Limb (tissue), 2 donors: ENCODE measurements at regions not wholly inside any gene's neighbourhood (a gene's known extent, or its start where the extent isn't known, plus 50 kb on each side); places are given as distances from the start of the nearest gene placed in this dataset.

Source experiments
- DNase-seq, 2 donors: peaks; one replicate each; pipeline ENCODE4 v3.0.0-alpha.2; 2016; ENCODE audit errors: extremely low spot score in 2 of 2

GRCh38 chr14:86646125-86646524, 1116.2 kb downstream of the FLRT2 start:
- DNase-seq, result no peak

GRCh38 chr14:86641310-86641709, 1111.4 kb downstream of the FLRT2 start:
- no peak for DNase-seq

- no peak for DNase-seq
These were observed 1110.3 kb downstream of the FLRT2 start for GRCh38 chr14:86640288-86640687.

GRCh38 chr14:86639666-86640065, 1109.7 kb downstream of the FLRT2 start:
- no peak for DNase-seq

GRCh38 chr14:86639146-86639545, 1109.2 kb downstream of the FLRT2 start:
- no peak for DNase-seq

GRCh38 chr14:86627080-86627479, 1097.1 kb downstream of the FLRT2 start:
- DNase-seq, result no peak

- DNase-seq, result no peak
These were observed 1096.6 kb downstream of the FLRT2 start for GRCh38 chr14:86626530-86626929.

- no peak for DNase-seq
These were observed 1095.7 kb downstream of the FLRT2 start for GRCh38 chr14:86625637-86626036.

GRCh38 chr14:86619726-86620125, 1089.8 kb downstream of the FLRT2 start:
- no peak for DNase-seq

GRCh38 chr14:86613786-86614185, 1083.8 kb downstream of the FLRT2 start:
- no peak for DNase-seq

- peak in 1 of 2 donors; percentile 13 for DNase-seq
These were observed 1083.2 kb downstream of the FLRT2 start for GRCh38 chr14:86613126-86613525.

GRCh38 chr14:86604561-86604960, 1074.6 kb downstream of the FLRT2 start:
- no peak for DNase-seq

GRCh38 chr14:86602263-86602662, 1072.3 kb downstream of the FLRT2 start:
- DNase-seq, result no peak

- DNase-seq, result no peak
These were observed 1071.9 kb downstream of the FLRT2 start for GRCh38 chr14:86601813-86602212.

- no peak for DNase-seq
These were observed 1067.3 kb downstream of the FLRT2 start for GRCh38 chr14:86597279-86597678.

- DNase-seq, result no peak
These were observed 1066.1 kb downstream of the FLRT2 start for GRCh38 chr14:86596024-86596423.

GRCh38 chr14:86575141-86575540, 1045.2 kb downstream of the FLRT2 start:
- no peak for DNase-seq

- no peak for DNase-seq
These were observed 1044.8 kb downstream of the FLRT2 start for GRCh38 chr14:86574778-86575129.

- no peak for DNase-seq
These were observed 1044.3 kb downstream of the FLRT2 start for GRCh38 chr14:86574051-86574777.

GRCh38 chr14:86570371-86570770, 1040.4 kb downstream of the FLRT2 start:
- no peak for DNase-seq

GRCh38 chr14:86543521-86543920, 1013.6 kb downstream of the FLRT2 start:
- no peak for DNase-seq

- DNase-seq, result no peak
These were observed 1012.0 kb downstream of the FLRT2 start for GRCh38 chr14:86541972-86542371.

GRCh38 chr14:86540636-86541247, 1010.8 kb downstream of the FLRT2 start:
- no peak for DNase-seq
